GM12892 (cell line): ENCODE measurements at regions not wholly inside any gene's neighbourhood (a gene's known extent, or its start where the extent isn't known, plus 50 kb on each side); places are given as distances from the start of the nearest gene placed in this dataset.

ENCODE experiments used
- DNase-seq: peaks from one replicate; pipeline ENCODE4 v3.0.0; 2011; ENCODE audit not compliant: insufficient read length
- FAIRE-seq: peaks from 2 replicates; lab custom pipeline; 2011; peaks lifted over from hg19 to GRCh38; lab: Jason Lieb, UNC
- POLR2A ChIP-seq: IDR thresholded peaks from 2 replicates; pipeline ENCODE4 v1.6.1; 2011; ENCODE audit warnings: low read depth, low read length, control low read depth
- POLR2AphosphoS5 ChIP-seq: IDR thresholded peaks from 2 replicates; pipeline ENCODE4 v1.6.1; 2011; ENCODE audit warnings: low read depth, low read length, control low read depth
- TAF1 ChIP-seq: IDR thresholded peaks from 2 replicates; pipeline ENCODE4 v1.6.1; 2011; ENCODE audit warnings: low read depth, mild to moderate bottlenecking, control low read depth, low read length, borderline replicate concordance

GRCh38 chrX:4935401-4935800 is 1222.0 kb upstream of the PRKX start:
- no peak for TF ChIP-seq POLR2AphosphoS5
- no peak for TF ChIP-seq TAF1
- no peak for TF ChIP-seq POLR2A
- no peak for DNase-seq
- FAIRE-seq, result no peak

GRCh38 chrX:4932790-4933189 is 1219.3 kb upstream of the PRKX start:
- DNase-seq (no peak), FAIRE-seq (no peak)
- TF ChIP-seq POLR2AphosphoS5 (no peak), POLR2A (no peak), TAF1 (no peak)

GRCh38 chrX:4930426-4930825 is 1217.0 kb upstream of the PRKX start:
- DNase-seq (no peak), FAIRE-seq (no peak)
- TF ChIP-seq POLR2A, result no peak
- TF ChIP-seq TAF1, result no peak
- TF ChIP-seq POLR2AphosphoS5, result no peak

- no peak for TF ChIP-seq POLR2A
- TF ChIP-seq POLR2AphosphoS5, result no peak
- TF ChIP-seq TAF1, result no peak
- no peak for DNase-seq
- FAIRE-seq, result no peak
Observed at GRCh38 chrX:4925911-4926310, 1212.5 kb upstream of the PRKX start.

GRCh38 chrX:4909348-4909747 is 1195.9 kb upstream of the PRKX start:
- no peak for DNase-seq
- no peak for FAIRE-seq
- TF ChIP-seq POLR2AphosphoS5 (no peak), TAF1 (no peak), POLR2A (no peak)

- FAIRE-seq (no peak), DNase-seq (no peak)
- no peak for TF ChIP-seq POLR2A
- no peak for TF ChIP-seq TAF1
- TF ChIP-seq POLR2AphosphoS5, result no peak
Observed at GRCh38 chrX:4905576-4905975, 1192.1 kb upstream of the PRKX start.

- TF ChIP-seq TAF1, result no peak
- no peak for TF ChIP-seq POLR2AphosphoS5
- TF ChIP-seq POLR2A, result no peak
- no peak for FAIRE-seq
- DNase-seq, result no peak
Observed at GRCh38 chrX:4881277-4881676, 1167.8 kb upstream of the PRKX start.

GRCh38 chrX:4878640-4879039 is 1165.2 kb upstream of the PRKX start:
- FAIRE-seq (no peak), DNase-seq (no peak)
- no peak for TF ChIP-seq POLR2A
- TF ChIP-seq TAF1, result no peak
- TF ChIP-seq POLR2AphosphoS5, result no peak

GRCh38 chrX:4876268-4876667 is 1162.8 kb upstream of the PRKX start:
- TF ChIP-seq TAF1 (no peak), POLR2A (no peak), POLR2AphosphoS5 (no peak)
- FAIRE-seq (no peak), DNase-seq (no peak)

GRCh38 chrX:4851534-4851933 is 1138.1 kb upstream of the PRKX start:
- DNase-seq (no peak), FAIRE-seq (no peak)
- TF ChIP-seq POLR2A (no peak), POLR2AphosphoS5 (no peak), TAF1 (no peak)

- TF ChIP-seq TAF1, result no peak
- TF ChIP-seq POLR2AphosphoS5, result no peak
- TF ChIP-seq POLR2A, result no peak
- DNase-seq (no peak), FAIRE-seq (no peak)
Observed at GRCh38 chrX:4850312-4850711, 1136.9 kb upstream of the PRKX start.

- TF ChIP-seq POLR2A (no peak), POLR2AphosphoS5 (no peak), TAF1 (no peak)
- no peak for FAIRE-seq
- DNase-seq, result no peak
Observed at GRCh38 chrX:4844376-4844775, 1130.9 kb upstream of the PRKX start.
